ENCODE measurements at regions not wholly inside any gene's neighbourhood (a gene's known extent, or its start where the extent isn't known, plus 50 kb on each side); places are given as distances from the start of the nearest gene placed in this dataset.

DNA sequence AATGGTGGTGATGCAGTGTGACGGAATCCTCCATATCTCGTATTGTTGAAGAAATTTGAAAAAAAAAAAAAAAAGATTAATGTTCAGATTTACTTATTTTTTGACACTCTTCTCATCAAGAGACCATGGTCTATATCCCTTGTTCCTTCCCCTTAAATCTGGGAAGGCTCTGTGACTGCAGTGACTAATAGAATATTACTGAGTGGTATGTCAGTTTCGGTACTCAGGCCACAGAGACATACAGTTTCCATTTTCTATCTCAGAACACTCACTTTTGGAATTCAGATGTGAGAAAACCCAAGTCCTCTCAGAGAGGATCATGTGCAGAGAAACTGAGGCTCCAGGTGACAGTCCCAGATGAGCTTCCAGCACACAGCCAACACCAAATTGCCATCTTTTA, 1193.5 kb downstream of the DTWD2 start:
- TF ChIP-seq, protein P1, sequence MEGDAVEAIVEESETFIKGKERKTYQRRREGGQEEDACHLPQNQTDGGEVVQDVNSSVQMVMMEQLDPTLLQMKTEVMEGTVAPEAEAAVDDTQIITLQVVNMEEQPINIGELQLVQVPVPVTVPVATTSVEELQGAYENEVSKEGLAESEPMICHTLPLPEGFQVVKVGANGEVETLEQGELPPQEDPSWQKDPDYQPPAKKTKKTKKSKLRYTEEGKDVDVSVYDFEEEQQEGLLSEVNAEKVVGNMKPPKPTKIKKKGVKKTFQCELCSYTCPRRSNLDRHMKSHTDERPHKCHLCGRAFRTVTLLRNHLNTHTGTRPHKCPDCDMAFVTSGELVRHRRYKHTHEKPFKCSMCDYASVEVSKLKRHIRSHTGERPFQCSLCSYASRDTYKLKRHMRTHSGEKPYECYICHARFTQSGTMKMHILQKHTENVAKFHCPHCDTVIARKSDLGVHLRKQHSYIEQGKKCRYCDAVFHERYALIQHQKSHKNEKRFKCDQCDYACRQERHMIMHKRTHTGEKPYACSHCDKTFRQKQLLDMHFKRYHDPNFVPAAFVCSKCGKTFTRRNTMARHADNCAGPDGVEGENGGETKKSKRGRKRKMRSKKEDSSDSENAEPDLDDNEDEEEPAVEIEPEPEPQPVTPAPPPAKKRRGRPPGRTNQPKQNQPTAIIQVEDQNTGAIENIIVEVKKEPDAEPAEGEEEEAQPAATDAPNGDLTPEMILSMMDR (IDR thresholded peaks at IDR 0.05), result no peak
- no peak for TF ChIP-seq POLR2A (IDR thresholded peaks at IDR 0.05)
- TF ChIP-seq EP300 (IDR thresholded peaks at IDR 0.05), result no peak
